IMR-90 (cell line): ENCODE measurements at regions not wholly inside any gene's neighbourhood (a gene's known extent, or its start where the extent isn't known, plus 50 kb on each side); places are given as distances from the start of the nearest gene placed in this dataset.

Experiments
- ATAC-seq: fragments of 200-7000 bp; cut with Tn5 transposase; 2 replicates; pipeline ENCODE4 v1.9.1; 2020; ENCODE audit warnings: low read depth, mild to moderate bottlenecking, moderate library complexity
- BruUV-seq: library from RNA; stranded (reverse); fragments of 400-500 nt; replicated peaks from 2 replicates; lab custom pipeline; 2021; lab: Mats Ljungman, UMichigan
- CTCF ChIA-PET: fragments of 300-600 bp; formaldehyde crosslinking; extraction: SDS; loops from one replicate; lab custom pipeline; 2021; ENCODE audit warnings: antibody characterized with exemption; lab: Yijun Ruan, JAX
- POLR2A ChIA-PET: fragments of 300-600 bp; sonication (Branson Sonifier 250); formaldehyde crosslinking; loops from one replicate; lab custom pipeline; 2022; ENCODE audit warnings: antibody characterized with exemption; ENCODE audit not compliant: unreplicated experiment; lab: Charles Lee
- DNase-seq: peaks from one replicate; pipeline ENCODE4 v3.0.0; 2013
- H2AFZ ChIP-seq: replicated peaks from 2 replicates; pipeline ENCODE3; 2013; ENCODE audit warnings: low read length, mild to moderate bottlenecking; ENCODE audit not compliant: poor library complexity
- H2AK5ac ChIP-seq: 2 replicates; pipeline ENCODE4 v1.6.1; 2013; ENCODE audit warnings: low read depth, low read length, inconsistent platforms
- H2AK9ac ChIP-seq: replicated peaks from 2 replicates; pipeline ENCODE3; 2013; ENCODE audit warnings: mild to moderate bottlenecking, low read depth, low read length, moderate library complexity; ENCODE audit not compliant: poor library complexity
- H2BK120ac ChIP-seq: 2 replicates; pipeline ENCODE4 v1.6.1; 2013; ENCODE audit warnings: low read depth, low read length, inconsistent platforms
- H2BK15ac ChIP-seq: 3 replicates; pipeline ENCODE4 v1.6.1; 2013; ENCODE audit warnings: low read depth, low read length, inconsistent platforms
- H2BK20ac ChIP-seq: 2 replicates; pipeline ENCODE4 v1.6.1; 2013; ENCODE audit warnings: low read depth, mild to moderate bottlenecking, inconsistent platforms, low read length, moderate library complexity
- H2BK5ac ChIP-seq: 2 replicates; pipeline ENCODE4 v1.6.1; 2013; ENCODE audit warnings: mild to moderate bottlenecking, low read depth, low read length, inconsistent platforms; ENCODE audit not compliant: poor library complexity, severe bottlenecking
- H3K14ac ChIP-seq: replicated peaks from 2 replicates; pipeline ENCODE4 v1.6.1; 2013; ENCODE audit warnings: low read depth, low read length, inconsistent platforms
- H3K18ac ChIP-seq: 2 replicates; pipeline ENCODE4 v1.6.1; 2013; ENCODE audit warnings: low read depth, low read length, control low read depth
- H3K23ac ChIP-seq: 2 replicates; pipeline ENCODE4 v1.6.1; 2013; ENCODE audit warnings: low read depth, low read length, inconsistent platforms
- H3K27ac ChIP-seq: 2 replicates; pipeline ENCODE4 v1.5.1; 2013; ENCODE audit warnings: mild to moderate bottlenecking, control low read depth, low read length; ENCODE audit not compliant: insufficient read depth
- H3K27me3 ChIP-seq: 2 replicates; pipeline ENCODE4 v1.6.1; 2013; ENCODE audit warnings: low read length; ENCODE audit not compliant: control insufficient read depth, insufficient read depth
- H3K36me3 ChIP-seq: 2 replicates; pipeline ENCODE4 v1.6.1; 2013; ENCODE audit warnings: low read length, mixed read lengths; ENCODE audit not compliant: control insufficient read depth, insufficient read depth
- H3K4ac ChIP-seq: 2 replicates; pipeline ENCODE4 v1.6.1; 2013; ENCODE audit warnings: low read depth, low read length, inconsistent platforms
- H3K4me1 ChIP-seq: 2 replicates; pipeline ENCODE4 v1.6.1; 2013; ENCODE audit warnings: low read length, mixed read lengths; ENCODE audit not compliant: control insufficient read depth, insufficient read depth
- H3K4me2 ChIP-seq: 2 replicates; pipeline ENCODE4 v1.6.1; 2013; ENCODE audit warnings: low read depth, mild to moderate bottlenecking, control low read depth, low read length, moderate library complexity
- H3K4me3 ChIP-seq: 2 replicates; pipeline ENCODE4 v1.5.1; 2013; ENCODE audit warnings: low read depth, mild to moderate bottlenecking, control low read depth, low read length, moderate library complexity; ENCODE audit not compliant: insufficient read depth
- H3K56ac ChIP-seq: 2 replicates; pipeline ENCODE4 v1.6.1; 2013; ENCODE audit warnings: low read length, inconsistent platforms; ENCODE audit not compliant: insufficient read depth; ENCODE audit errors: extremely low read depth
- H3K79me1 ChIP-seq, 2 experiments: 2 replicates each; pipeline ENCODE4 v1.6.1; 2013; ENCODE audit warnings: low read length in 2 of 2, inconsistent platforms in 1 of 2, low read depth in 1 of 2
- H3K9ac ChIP-seq: 2 replicates; pipeline ENCODE4 v1.6.1; 2013; ENCODE audit warnings: low read depth, low read length, control low read depth
- H3K9me1 ChIP-seq: 2 replicates; pipeline ENCODE4 v1.6.1; 2013; ENCODE audit warnings: low read length, inconsistent platforms; ENCODE audit not compliant: insufficient read depth
- H3K9me3 ChIP-seq: 2 replicates; pipeline ENCODE4 v1.6.1; 2013; ENCODE audit warnings: low read length; ENCODE audit not compliant: control insufficient read depth, insufficient read depth
- H4K20me1 ChIP-seq: 2 replicates; pipeline ENCODE4 v1.6.1; 2013; ENCODE audit warnings: low read length, inconsistent platforms; ENCODE audit not compliant: insufficient read depth
- H4K5ac ChIP-seq: 2 replicates; pipeline ENCODE4 v1.6.1; 2013; ENCODE audit warnings: mild to moderate bottlenecking, low read depth, low read length, control low read depth
- H4K8ac ChIP-seq, 2 experiments: 2 replicates each; pipeline ENCODE4 v1.6.1; 2013; ENCODE audit warnings: low read depth in 2 of 2, low read length in 2 of 2, control low read depth in 1 of 2, inconsistent platforms in 1 of 2
- H4K91ac ChIP-seq: 2 replicates; pipeline ENCODE4 v1.6.1; 2013; ENCODE audit warnings: low read depth, low read length, inconsistent platforms; ENCODE audit not compliant: insufficient read depth
- BHLHE40 ChIP-seq: fragments of 150-350 bp; IDR thresholded peaks from 2 replicates; pipeline ENCODE4 v1.6.1; 2016; ENCODE audit warnings: mild to moderate bottlenecking, low read depth, low read length
- MAZ ChIP-seq: IDR thresholded peaks from 2 replicates; pipeline ENCODE4 v1.6.1; 2012; ENCODE audit warnings: low read depth, mild to moderate bottlenecking, low read length, improper control_type of control experiment, moderate library complexity, borderline replicate concordance
- NFE2L2 ChIP-seq: fragments of 150-350 bp; IDR thresholded peaks from 2 replicates; pipeline ENCODE4 v1.6.1; 2016; ENCODE audit warnings: low read depth, mild to moderate bottlenecking, low read length
- RAD21 ChIP-seq: IDR thresholded peaks from 2 replicates; pipeline ENCODE4 v1.6.1; 2012; ENCODE audit warnings: low read length, improper control_type of control experiment
- SMC3 ChIP-seq: fragments of 150-350 bp; IDR thresholded peaks from 2 replicates; pipeline ENCODE4 v1.6.1; 2016; ENCODE audit warnings: low read depth, mild to moderate bottlenecking, antibody characterized with exemption, low read length, moderate library complexity
- WGBS, 2 experiments: methylation state at CpG; one replicate each; pipeline versions ENCODE4 v1.1.5 to v1.1.7; 2013; ENCODE audit warnings: missing lambda C conversion rate in 2 of 2; ENCODE audit not compliant: insufficient read length in 1 of 2; ENCODE audit errors: extremely low coverage in 2 of 2; 5-methylcytosine and 5-hydroxymethylcytosine counted together
- dilution Hi-C: fragments of 300-500 bp; cut with HindIII; formaldehyde crosslinking; loops from one replicate; pipeline ENCODE4 v1.14.3; 2018; ENCODE audit warnings: low sequenced_read_pairs; ENCODE audit not compliant: unreplicated experiment
- in situ Hi-C: fragments of 300-500 bp; cut with MboI; formaldehyde crosslinking; loops from 3 replicates; pipeline ENCODE4 v1.14.3; 2019; ENCODE audit warnings: low sequenced_read_pairs, inconsistent platforms, mixed read lengths
- intact Hi-C: fragments of 100-400 bp; cut with micrococcal nuclease; formaldehyde crosslinking; loops from 2 replicates; pipeline ENCODE4 v1.10.0; 2022
- TF ChIP-seq, protein P1 (sequence below): conservative IDR thresholded peaks from 2 replicates; pipeline ENCODE4 v1.5.1; 2012; ENCODE audit warnings: mild to moderate bottlenecking, low read depth, low read length, improper control_type of control experiment

DNA sequence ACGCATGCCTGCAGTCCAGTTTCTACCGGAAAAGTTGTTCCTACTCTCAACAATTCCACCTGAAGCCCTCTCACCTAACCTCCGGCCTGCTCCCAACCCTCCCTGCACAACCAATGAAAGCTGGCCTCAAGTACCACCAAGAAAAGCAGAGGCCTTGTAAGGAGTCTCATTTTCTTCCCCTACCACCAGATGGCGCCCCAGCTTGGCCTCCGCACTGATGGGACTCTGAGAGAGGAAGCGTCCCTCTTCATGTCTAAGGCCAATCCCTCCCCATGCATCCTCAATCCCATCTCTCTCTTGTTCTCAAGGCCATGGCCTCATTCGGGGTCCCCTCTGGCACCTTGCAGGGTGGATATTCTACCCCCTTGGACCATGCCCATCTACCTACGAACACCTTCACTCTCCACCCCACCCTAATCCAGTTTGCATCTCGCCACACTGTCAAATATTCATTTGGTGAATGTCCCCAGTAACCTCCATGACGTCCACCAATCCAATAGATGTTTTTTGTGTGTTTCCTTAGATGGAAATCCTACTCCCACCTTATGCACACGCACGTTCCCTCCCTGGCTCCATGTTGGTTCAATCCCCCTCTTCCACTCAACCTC lies 412.8 kb downstream of the ZNF536 start:
- Histone ChIP-seq H3K27me3 (no peaks in the 10 kb centered on the region), H3K9me1 (no peaks in the 10 kb centered on the region), H4K8ac (no peak overlapping the region), H3K79me1 (no peaks in the 10 kb centered on the region), H3K9ac (no peak overlapping the region), H3K14ac (no peak overlapping the region), H3K27ac (no peak overlapping the region), H2BK120ac (no peak overlapping the region), H3K4me3 (no peak overlapping the region), H3K4ac (no peak overlapping the region), H3K36me3 (no peaks in the 10 kb centered on the region), H2AK9ac (no peak overlapping the region), H3K18ac (no peak overlapping the region), H2AK5ac (no peak overlapping the region), H2AFZ (no peak overlapping the region), H2BK15ac (no peak overlapping the region), H4K20me1 (no peaks in the 10 kb centered on the region), H3K56ac (no peak overlapping the region), H3K4me1 (no peaks in the 10 kb centered on the region), H3K9me3 (no peaks in the 10 kb centered on the region), H2BK5ac (no peak overlapping the region), H2BK20ac (no peak overlapping the region), H3K4me2 (no peak overlapping the region), H3K23ac (no peak overlapping the region), H4K5ac (no peak overlapping the region), H4K91ac (no peak overlapping the region)
- POLR2A ChIA-PET = no interaction called here
- 0% methylated on average over 1 of the region's 12 CpGs; no CpG with 5 or more reads in 1 of the 2 experiments for WGBS, 2 experiments
- ATAC-seq (peak; percentile 67), DNase-seq (peak; percentile 26)
- intact Hi-C loops (no loop called here), in situ Hi-C loops (no loop called here), dilution Hi-C loops (no loop called here)
- CTCF ChIA-PET = interaction anchor here (0.6 to 1.0 kb wide), 3 partner anchors 15 to 1544 kb away, joined by 3 to 4 read pairs (median 3); no protein-coding TSS in a partner anchor
- peak; percentile 72 for TF ChIP-seq RAD21
- no peak for TF ChIP-seq MAZ
- TF ChIP-seq SMC3 = peak; percentile 58
- TF ChIP-seq NFE2L2 = no peak
- TF ChIP-seq, protein P1, sequence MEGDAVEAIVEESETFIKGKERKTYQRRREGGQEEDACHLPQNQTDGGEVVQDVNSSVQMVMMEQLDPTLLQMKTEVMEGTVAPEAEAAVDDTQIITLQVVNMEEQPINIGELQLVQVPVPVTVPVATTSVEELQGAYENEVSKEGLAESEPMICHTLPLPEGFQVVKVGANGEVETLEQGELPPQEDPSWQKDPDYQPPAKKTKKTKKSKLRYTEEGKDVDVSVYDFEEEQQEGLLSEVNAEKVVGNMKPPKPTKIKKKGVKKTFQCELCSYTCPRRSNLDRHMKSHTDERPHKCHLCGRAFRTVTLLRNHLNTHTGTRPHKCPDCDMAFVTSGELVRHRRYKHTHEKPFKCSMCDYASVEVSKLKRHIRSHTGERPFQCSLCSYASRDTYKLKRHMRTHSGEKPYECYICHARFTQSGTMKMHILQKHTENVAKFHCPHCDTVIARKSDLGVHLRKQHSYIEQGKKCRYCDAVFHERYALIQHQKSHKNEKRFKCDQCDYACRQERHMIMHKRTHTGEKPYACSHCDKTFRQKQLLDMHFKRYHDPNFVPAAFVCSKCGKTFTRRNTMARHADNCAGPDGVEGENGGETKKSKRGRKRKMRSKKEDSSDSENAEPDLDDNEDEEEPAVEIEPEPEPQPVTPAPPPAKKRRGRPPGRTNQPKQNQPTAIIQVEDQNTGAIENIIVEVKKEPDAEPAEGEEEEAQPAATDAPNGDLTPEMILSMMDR = peak; percentile 58
- TF ChIP-seq BHLHE40 = no peak
- no TSS peak for BruUV-seq
